ENCODE measurements at regions not wholly inside any gene's neighbourhood (a gene's known extent, or its start where the extent isn't known, plus 50 kb on each side); places are given as distances from the start of the nearest gene placed in this dataset.
A peak's percentile ranks its signal among the peaks of the same experiment; 100 is the strongest.

DNA sequence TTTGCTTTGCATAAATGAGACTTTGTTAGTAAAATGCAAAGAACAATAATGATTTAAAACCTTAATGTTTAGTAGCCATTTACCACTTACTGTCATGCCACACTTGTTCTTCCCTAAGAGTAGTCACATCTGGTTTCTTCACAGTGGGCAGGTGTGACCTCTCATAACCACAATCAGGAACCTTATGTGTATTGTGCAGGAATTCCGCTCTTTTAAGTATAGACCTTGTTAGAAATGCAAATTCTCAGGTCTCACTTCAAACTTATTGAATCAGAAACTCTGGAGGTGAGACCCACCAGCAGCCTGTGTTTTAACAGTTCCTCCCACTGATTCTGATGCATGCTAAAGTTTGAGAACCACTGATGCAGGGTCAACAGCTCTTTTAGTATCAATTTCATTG lies 518.8 kb upstream of the MEX3C start:
- Mint-ChIP-seq H3K4me1 (peaks cover 8% of the 10 kb centered on the region), H3K27me3 (ENCODE audit: low read depth) (peaks cover 9% of the 10 kb centered on the region), H3K36me3 (ENCODE audit: low read depth) (no peaks in the 10 kb centered on the region)

DNA sequence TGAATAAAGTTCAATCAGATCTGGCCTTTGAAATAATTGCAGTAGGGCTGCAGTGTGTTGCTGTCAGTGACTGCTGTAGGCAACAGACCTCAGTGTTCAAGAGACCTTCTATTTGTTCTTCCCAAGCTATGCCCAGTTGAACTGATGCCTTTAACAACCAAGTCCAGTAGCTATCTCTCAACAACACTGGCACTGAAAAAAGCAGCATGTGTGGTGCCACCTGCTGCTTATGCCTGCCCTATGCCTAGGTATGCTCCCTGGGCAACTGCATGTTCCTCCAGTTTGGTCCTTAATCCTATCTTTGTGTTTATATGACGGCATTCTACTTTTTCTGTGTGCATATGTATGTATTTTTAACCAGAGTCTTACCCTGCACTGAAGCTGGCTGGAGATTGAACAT lies 523.9 kb upstream of the MEX3C start:
- H3K9me3 Mint-ChIP-seq = no peaks in the 10 kb centered on the region
- TF ChIP-seq, protein P1, sequence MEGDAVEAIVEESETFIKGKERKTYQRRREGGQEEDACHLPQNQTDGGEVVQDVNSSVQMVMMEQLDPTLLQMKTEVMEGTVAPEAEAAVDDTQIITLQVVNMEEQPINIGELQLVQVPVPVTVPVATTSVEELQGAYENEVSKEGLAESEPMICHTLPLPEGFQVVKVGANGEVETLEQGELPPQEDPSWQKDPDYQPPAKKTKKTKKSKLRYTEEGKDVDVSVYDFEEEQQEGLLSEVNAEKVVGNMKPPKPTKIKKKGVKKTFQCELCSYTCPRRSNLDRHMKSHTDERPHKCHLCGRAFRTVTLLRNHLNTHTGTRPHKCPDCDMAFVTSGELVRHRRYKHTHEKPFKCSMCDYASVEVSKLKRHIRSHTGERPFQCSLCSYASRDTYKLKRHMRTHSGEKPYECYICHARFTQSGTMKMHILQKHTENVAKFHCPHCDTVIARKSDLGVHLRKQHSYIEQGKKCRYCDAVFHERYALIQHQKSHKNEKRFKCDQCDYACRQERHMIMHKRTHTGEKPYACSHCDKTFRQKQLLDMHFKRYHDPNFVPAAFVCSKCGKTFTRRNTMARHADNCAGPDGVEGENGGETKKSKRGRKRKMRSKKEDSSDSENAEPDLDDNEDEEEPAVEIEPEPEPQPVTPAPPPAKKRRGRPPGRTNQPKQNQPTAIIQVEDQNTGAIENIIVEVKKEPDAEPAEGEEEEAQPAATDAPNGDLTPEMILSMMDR (IDR thresholded peaks at IDR 0.05; ENCODE audit: unreplicated experiment in 3 of 3) = no peak
- no peak overlapping the region for H3K4me3 Mint-ChIP-seq
- H3K27ac Mint-ChIP-seq = peak overlapping the region in 1 of 3 experiments; percentile 51
- no peaks in the 10 kb centered on the region for H3K36me3 Mint-ChIP-seq (ENCODE audit: low read depth)
- H3K4me1 Mint-ChIP-seq = no peaks in the 10 kb centered on the region
- H3K27me3 Mint-ChIP-seq (ENCODE audit: low read depth) = peaks cover 9% of the 10 kb centered on the region

More for the DNA sequence above, 518.8 kb upstream of the MEX3C start:
- peaks cover 18% of the 10 kb centered on the region for H3K9me3 Mint-ChIP-seq
- TF ChIP-seq, protein P1 (IDR thresholded peaks at IDR 0.05; ENCODE audit: unreplicated experiment in 3 of 3) = no peak
- no peak overlapping the region for H3K4me3 Mint-ChIP-seq
- no peak overlapping the region for H3K27ac Mint-ChIP-seq

DNA sequence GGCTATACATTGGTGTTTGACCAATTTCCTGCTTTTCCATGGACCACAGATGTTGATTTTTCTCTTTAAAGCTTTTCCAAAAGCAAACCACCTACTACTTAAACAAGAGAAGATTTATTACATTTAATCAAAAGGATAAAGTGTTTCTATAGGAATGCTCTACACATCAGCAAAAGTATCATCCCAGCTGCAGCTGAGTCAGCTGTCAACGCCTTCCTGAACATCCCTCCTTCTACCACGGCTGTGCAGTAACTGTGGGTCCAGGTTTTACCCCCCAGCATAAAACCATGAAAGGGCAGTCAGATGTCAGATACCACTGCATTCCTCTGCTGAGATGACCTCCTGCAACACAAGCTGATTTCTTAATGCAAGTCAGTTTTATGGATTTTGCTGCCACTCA lies 524.5 kb upstream of the MEX3C start:
- H3K36me3 Mint-ChIP-seq (ENCODE audit: low read depth) = no peaks in the 10 kb centered on the region
- TF ChIP-seq, protein P1 (IDR thresholded peaks at IDR 0.05; ENCODE audit: unreplicated experiment in 3 of 3) = no peak
- no peak overlapping the region for H3K4me3 Mint-ChIP-seq
- H3K9me3 Mint-ChIP-seq = no peaks in the 10 kb centered on the region
- no peaks in the 10 kb centered on the region for H3K4me1 Mint-ChIP-seq
- peaks cover 15% of the 10 kb centered on the region for H3K27me3 Mint-ChIP-seq (ENCODE audit: low read depth)
- H3K27ac Mint-ChIP-seq = peak overlapping the region in 2 of 3 experiments; percentile 12 to 51

DNA sequence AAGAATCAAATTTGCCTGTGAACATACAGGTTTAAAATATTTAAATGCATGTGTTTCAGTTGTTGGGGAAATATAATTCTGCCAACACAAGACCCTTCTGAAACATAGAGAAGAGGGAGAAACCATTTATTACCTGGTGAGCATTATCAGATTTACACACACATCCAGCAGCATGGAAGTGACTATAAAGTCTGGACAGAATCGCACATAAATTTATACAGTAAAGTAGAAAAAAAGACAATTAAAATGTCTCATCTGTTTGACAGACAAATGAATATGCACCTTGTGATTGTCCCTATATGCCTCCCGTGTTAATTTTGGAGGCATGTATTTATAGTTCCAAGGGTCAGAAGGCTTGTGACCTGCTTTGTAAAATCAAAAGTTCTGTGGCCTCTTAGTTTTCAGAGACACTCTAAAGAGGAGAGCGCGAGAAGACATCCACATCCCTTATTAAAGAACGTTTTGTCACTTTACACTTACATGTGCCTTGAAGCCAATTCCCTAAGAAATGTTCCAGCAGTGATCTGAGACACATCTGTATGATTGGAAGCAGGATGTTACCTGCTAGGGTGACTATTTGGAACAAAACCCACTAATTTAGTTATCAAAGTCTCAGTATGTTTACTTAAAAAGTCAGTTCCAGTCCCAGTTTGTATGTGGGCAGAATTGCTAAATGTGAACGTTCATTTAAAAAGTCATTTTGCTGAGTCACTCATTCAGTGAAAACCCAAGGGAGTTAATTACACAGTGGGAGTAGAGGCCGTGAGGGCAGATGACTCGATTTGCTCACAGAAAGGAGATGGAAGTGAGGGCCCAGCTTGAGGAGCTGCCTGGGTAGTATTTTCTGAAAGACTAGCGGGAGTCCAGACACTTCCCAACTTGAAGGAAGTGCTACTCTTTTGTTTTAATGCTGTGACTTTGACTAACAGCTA lies 527.6 kb upstream of the MEX3C start:
- H3K4me1 Mint-ChIP-seq = peaks cover 4% of the 10 kb centered on the region
- H3K36me3 Mint-ChIP-seq (ENCODE audit: low read depth) = no peaks in the 10 kb centered on the region
- no peaks in the 10 kb centered on the region for H3K9me3 Mint-ChIP-seq
- peak overlapping the region in 1 of 3 experiments; percentile 55 for H3K27ac Mint-ChIP-seq
- peaks cover 11% of the 10 kb centered on the region for H3K27me3 Mint-ChIP-seq (ENCODE audit: low read depth)
- no peak overlapping the region for H3K4me3 Mint-ChIP-seq
- TF ChIP-seq, protein P1 (IDR thresholded peaks at IDR 0.05; ENCODE audit: unreplicated experiment in 3 of 3) = no peak

DNA sequence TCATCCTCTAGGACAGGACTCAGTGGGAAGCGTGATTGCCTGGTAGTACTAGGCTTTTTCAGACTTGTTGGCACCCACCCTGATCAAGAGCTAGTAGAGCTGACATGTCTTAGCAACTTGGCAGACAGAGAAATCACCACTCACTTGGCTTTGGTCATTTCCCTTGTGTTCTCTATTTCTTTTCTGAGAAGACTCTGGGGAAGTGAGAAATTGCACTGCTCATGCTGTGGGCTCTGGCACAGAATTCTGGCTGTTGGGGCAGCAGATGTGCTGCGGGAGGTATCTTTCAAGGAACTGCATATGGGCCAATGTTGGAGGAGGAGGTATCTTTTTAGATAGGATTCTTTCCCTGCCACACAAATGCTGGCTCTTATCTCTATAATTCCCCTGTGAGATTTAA lies 529.1 kb upstream of the MEX3C start:
- Mint-ChIP-seq H3K4me3 (no peak overlapping the region), H3K9me3 (no peaks in the 10 kb centered on the region), H3K27me3 (ENCODE audit: low read depth) (peaks cover 5% of the 10 kb centered on the region), H3K4me1 (peaks cover 4% of the 10 kb centered on the region), H3K27ac (no peak overlapping the region), H3K36me3 (ENCODE audit: low read depth) (no peaks in the 10 kb centered on the region)
- TF ChIP-seq, protein P1 (IDR thresholded peaks at IDR 0.05; ENCODE audit: unreplicated experiment in 3 of 3) = no peak

DNA sequence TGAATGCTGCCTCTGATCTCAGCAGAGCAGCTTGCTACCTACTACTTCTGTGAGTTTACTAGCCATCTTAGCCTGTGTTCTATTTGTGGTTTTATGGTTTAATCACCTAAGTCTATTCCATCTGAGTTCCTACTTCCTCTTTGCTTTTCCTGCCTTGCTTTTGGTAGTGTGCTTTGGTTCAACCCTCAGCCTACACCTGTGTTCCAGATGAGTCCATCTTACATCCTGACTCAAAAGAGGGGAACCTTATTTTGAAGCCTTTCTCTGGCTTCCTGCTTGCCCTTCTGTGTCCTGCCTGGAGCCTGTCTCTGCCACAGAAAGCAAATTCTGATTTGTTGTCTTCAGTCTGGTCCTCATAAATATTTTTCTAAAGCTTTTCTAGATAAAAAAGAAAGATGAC lies 530.3 kb upstream of the MEX3C start:
- Mint-ChIP-seq H3K9me3 (no peaks in the 10 kb centered on the region), H3K27ac (no peak overlapping the region), H3K4me3 (no peak overlapping the region)

More for the DNA sequence above, 530.3 kb upstream of the MEX3C start:
- Mint-ChIP-seq H3K27me3 (ENCODE audit: low read depth) (peaks cover 10% of the 10 kb centered on the region), H3K4me1 (peaks cover 4% of the 10 kb centered on the region), H3K36me3 (ENCODE audit: low read depth) (no peaks in the 10 kb centered on the region)
- TF ChIP-seq, protein P1 (IDR thresholded peaks at IDR 0.05; ENCODE audit: unreplicated experiment in 3 of 3) = no peak

All from nephron (organoid).